ENCODE measurements at regions not wholly inside any gene's neighbourhood (a gene's known extent, or its start where the extent isn't known, plus 50 kb on each side); places are given as distances from the start of the nearest gene placed in this dataset.
"Not testable (repeated sequence)": the region's sequence is repeated elsewhere in the genome, so short reads cannot be mapped to it uniquely, and the experiment has no call there.

- not testable (repeated sequence) for H3K27me3 ChIP-seq; DNase-seq (ENCODE audit: low spot score in 2 of 2); H3K4me3 ChIP-seq; H3K4me1 ChIP-seq; H3K36me3 ChIP-seq; H3K27ac ChIP-seq
- peaks cover 0 to 16% (median 0%) of the 10 kb centered on the region in 4 donors for H3K9me3 ChIP-seq
- TF ChIP-seq EP300 (IDR thresholded peaks at IDR 0.05) = peak in 1 of 2 donors; percentile 14
- 81 to 82% methylated on average over 3 of the region's 3 CpGs for WGBS, 2 donors
These were observed 61.2 kb upstream of the VCAN start for GRCh38 chr5:83410319-83410718.

DNA sequence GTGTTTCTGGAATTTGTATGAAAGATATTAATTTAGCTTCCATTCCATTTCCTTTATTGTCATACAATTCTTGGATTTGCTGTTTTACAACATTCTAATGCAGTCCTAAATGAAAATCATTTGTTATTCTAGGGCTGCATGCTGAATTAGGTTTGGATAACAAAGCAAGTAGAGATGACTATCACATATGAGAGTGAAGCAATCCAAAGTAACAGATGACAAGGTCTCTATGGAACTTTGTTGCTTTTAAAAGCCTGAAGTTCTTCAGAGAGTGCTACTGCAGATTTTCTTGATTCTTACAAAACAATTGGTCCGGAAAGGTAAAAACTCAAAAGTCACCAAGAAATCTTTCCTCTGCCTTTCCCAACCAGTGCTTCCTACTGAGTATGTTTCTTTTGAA, 56.9 kb upstream of the VCAN start:
- no peak for DNase-seq (ENCODE audit: low spot score in 2 of 2)
- TF ChIP-seq EP300 (IDR thresholded peaks at IDR 0.05) = no peak
- TF ChIP-seq POLR2A (IDR thresholded peaks at IDR 0.05) = no peak
- no peak for TF ChIP-seq CTCF (IDR thresholded peaks at IDR 0.05)
- 87 to 94% methylated on average over 1 of the region's 1 CpG for WGBS, 2 donors
- no peaks in the 10 kb centered on the region for H3K4me1 ChIP-seq
- no peaks in the 10 kb centered on the region for H3K36me3 ChIP-seq
- no peaks in the 10 kb centered on the region for H3K27me3 ChIP-seq
- peaks cover 0 to 13% (median 0%) of the 10 kb centered on the region in 4 donors for H3K9me3 ChIP-seq
- no peak overlapping the region for H3K27ac ChIP-seq
- H3K4me3 ChIP-seq = no peak overlapping the region

GRCh38 chr5:83417884-83418283, 53.7 kb upstream of the VCAN start:
- no peak for DNase-seq (ENCODE audit: low spot score in 2 of 2)
- no peaks in the 10 kb centered on the region for H3K4me1 ChIP-seq
- no peak overlapping the region for H3K4me3 ChIP-seq
- H3K27me3 ChIP-seq = no peaks in the 10 kb centered on the region
- no peak overlapping the region for H3K27ac ChIP-seq
- WGBS, 2 donors = 59 to 88% methylated on average over 1 of the region's 1 CpG
- no peaks in the 10 kb centered on the region for H3K9me3 ChIP-seq
- H3K36me3 ChIP-seq = no peaks in the 10 kb centered on the region
- no peak for TF ChIP-seq POLR2A (IDR thresholded peaks at IDR 0.05)
- no peak for TF ChIP-seq CTCF (IDR thresholded peaks at IDR 0.05)
- TF ChIP-seq EP300 (IDR thresholded peaks at IDR 0.05) = no peak

- H3K4me3 ChIP-seq = no peak overlapping the region
- no peaks in the 10 kb centered on the region for H3K36me3 ChIP-seq
- DNase-seq (ENCODE audit: low spot score in 2 of 2) = no peak
- no peaks in the 10 kb centered on the region for H3K27me3 ChIP-seq
- TF ChIP-seq EP300 (IDR thresholded peaks at IDR 0.05) = no peak
- TF ChIP-seq CTCF (IDR thresholded peaks at IDR 0.05) = no peak
- no peak for TF ChIP-seq POLR2A (IDR thresholded peaks at IDR 0.05)
- H3K27ac ChIP-seq = no peak overlapping the region
- WGBS, 2 donors = 83 to 85% methylated on average over 12 of the region's 12 CpGs
- no peaks in the 10 kb centered on the region for H3K9me3 ChIP-seq
- no peaks in the 10 kb centered on the region for H3K4me1 ChIP-seq
These were observed 52.9 kb upstream of the VCAN start for GRCh38 chr5:83418356-83419321.

Measured in tibial nerve (tissue), 4 donors.